OCI-LY7 (cell line): ENCODE measurements at regions not wholly inside any gene's neighbourhood (a gene's known extent, or its start where the extent isn't known, plus 50 kb on each side); places are given as distances from the start of the nearest gene placed in this dataset.

Experiments used
- CTCF ChIP-seq: fragments of 200-600 bp; sonication (generic); conservative IDR thresholded peaks from 2 replicates; pipeline ENCODE4 v1.5.1; 2014; ENCODE audit warnings: mild to moderate bottlenecking, antibody characterized with exemption, low read length, moderate library complexity, mixed read lengths
- EZH2phosphoT487 ChIP-seq: fragments of 200-600 bp; sonication (generic); IDR thresholded peaks from 2 replicates; pipeline ENCODE4 v1.6.1; 2018; ENCODE audit warnings: low read depth, borderline replicate concordance, mild to moderate bottlenecking, mixed run types, antibody characterized with exemption, low read length, moderate library complexity, mixed read lengths

GRCh38 chr10:44763331-44763730 lies 147.8 kb upstream of the TMEM72 start:
- TF ChIP-seq CTCF (no peak), EZH2phosphoT487 (no peak)
